Trophoblast cell (in vitro differentiated cells and primary cell): ENCODE measurements at regions not wholly inside any gene's neighbourhood (a gene's known extent, or its start where the extent isn't known, plus 50 kb on each side); places are given as distances from the start of the nearest gene placed in this dataset.

Source experiments
- DNase-seq, 2 donors: peaks; one replicate each; pipeline ENCODE4 v3.0.0-alpha.2; 2016
- H2AFZ ChIP-seq: 2 replicates; pipeline ENCODE4 v1.6.1; 2013; ENCODE audit warnings: low read length, moderate library complexity, mild to moderate bottlenecking; ENCODE audit not compliant: insufficient read depth, poor library complexity
- H2AK5ac ChIP-seq: 2 replicates; pipeline ENCODE4 v1.6.1; 2013; ENCODE audit warnings: mild to moderate bottlenecking, low read length
- H2BK120ac ChIP-seq: 2 replicates; pipeline ENCODE4 v1.6.1; 2013; ENCODE audit warnings: low read length, mild to moderate bottlenecking, moderate library complexity; ENCODE audit not compliant: insufficient read depth, poor library complexity
- H2BK12ac ChIP-seq: 2 replicates; pipeline ENCODE4 v1.6.1; 2013; ENCODE audit warnings: mild to moderate bottlenecking, low read length, moderate library complexity
- H2BK5ac ChIP-seq: 2 replicates; pipeline ENCODE4 v1.6.1; 2013; ENCODE audit warnings: low read length, low read depth, moderate library complexity, mild to moderate bottlenecking; ENCODE audit not compliant: poor library complexity
- H3K14ac ChIP-seq: 2 replicates; pipeline ENCODE4 v1.6.1; 2013; ENCODE audit warnings: mild to moderate bottlenecking, low read length
- H3K18ac ChIP-seq: 2 replicates; pipeline ENCODE4 v1.6.1; 2013; ENCODE audit warnings: mild to moderate bottlenecking, low read length
- H3K23ac ChIP-seq: 2 replicates; pipeline ENCODE4 v1.6.1; 2013; ENCODE audit warnings: low read length
- H3K27ac ChIP-seq: 2 replicates; pipeline ENCODE4 v1.5.1; 2013; ENCODE audit warnings: low read depth, mild to moderate bottlenecking, inconsistent platforms, low read length, moderate library complexity
- H3K27me3 ChIP-seq: 2 replicates; pipeline ENCODE4 v1.6.1; 2013; ENCODE audit warnings: inconsistent platforms, mild to moderate bottlenecking, low read length, moderate library complexity; ENCODE audit not compliant: insufficient read depth
- H3K36me3 ChIP-seq, 2 experiments: 1 replicate in 1 of 2; 2 replicates in 1 of 2; pipeline ENCODE4 v1.6.1; 2013; ENCODE audit warnings: low read length in 2 of 2, mild to moderate bottlenecking in 2 of 2, moderate library complexity in 1 of 2; ENCODE audit not compliant: insufficient read depth in 2 of 2, control insufficient read depth in 1 of 2
- H3K4ac ChIP-seq: 2 replicates; pipeline ENCODE4 v1.6.1; 2013; ENCODE audit warnings: low read depth, mild to moderate bottlenecking, low read length, moderate library complexity
- H3K4me1 ChIP-seq, 2 experiments: 1 replicate in 1 of 2; 2 replicates in 1 of 2; pipeline ENCODE4 v1.6.1; 2013; ENCODE audit warnings: low read length in 2 of 2, mild to moderate bottlenecking in 2 of 2, moderate library complexity in 1 of 2; ENCODE audit not compliant: insufficient read depth in 2 of 2, control insufficient read depth in 1 of 2
- H3K4me2 ChIP-seq: 2 replicates; pipeline ENCODE4 v1.6.1; 2013; ENCODE audit warnings: inconsistent platforms, mild to moderate bottlenecking, low read length, moderate library complexity
- H3K4me3 ChIP-seq: 2 replicates; pipeline ENCODE4 v1.5.1; 2013; ENCODE audit warnings: mild to moderate bottlenecking, low read depth, low read length, inconsistent platforms
- H3K79me1 ChIP-seq: one replicate; pipeline ENCODE4 v1.6.1; 2013; ENCODE audit warnings: low read length
- H3K79me2 ChIP-seq: 2 replicates; pipeline ENCODE4 v1.6.1; 2013; ENCODE audit warnings: low read length, mild to moderate bottlenecking; ENCODE audit not compliant: control insufficient read depth, insufficient read depth, poor library complexity
- H3K9ac ChIP-seq: 2 replicates; pipeline ENCODE4 v1.6.1; 2013; ENCODE audit warnings: mild to moderate bottlenecking, low read length
- H3K9me3 ChIP-seq: 2 replicates; pipeline ENCODE4 v1.6.1; 2013; ENCODE audit warnings: low read depth, mild to moderate bottlenecking, control low read depth, inconsistent platforms, low read length; ENCODE audit not compliant: insufficient read depth
- H4K12ac ChIP-seq: 2 replicates; pipeline ENCODE4 v1.6.1; 2013; ENCODE audit warnings: low read depth, mild to moderate bottlenecking, low read length, moderate library complexity
- H4K8ac ChIP-seq: 2 replicates; pipeline ENCODE4 v1.6.1; 2013; ENCODE audit warnings: low read depth, mild to moderate bottlenecking, low read length, moderate library complexity
- H4K91ac ChIP-seq: one replicate; pipeline ENCODE4 v1.6.1; 2013; ENCODE audit warnings: low read depth, mild to moderate bottlenecking, low read length, moderate library complexity
- whole genome bisulfite sequencing: extraction: QIAGEN DNeasy Blood & Tissue Kit; methylation state at CpG from one replicate; pipeline ENCODE4 v1.1.7; 2013; ENCODE audit warnings: missing lambda C conversion rate; ENCODE audit not compliant: insufficient read length, insufficient coverage; ENCODE audit errors: extremely low coverage; 5-methylcytosine and 5-hydroxymethylcytosine counted together

GRCh38 chr14:80346395-80346794 lies 135.1 kb upstream of the DIO2 start:
- H3K23ac ChIP-seq = no peak overlapping the region
- no peaks in the 10 kb centered on the region for H3K36me3 ChIP-seq
- no peak overlapping the region for H2BK120ac ChIP-seq
- WGBS = no CpG with 5 or more reads among the region's 2 CpGs
- no peak overlapping the region for H3K18ac ChIP-seq
- no peak overlapping the region for H4K91ac ChIP-seq
- no peak overlapping the region for H3K4ac ChIP-seq
- no peak overlapping the region for H2BK12ac ChIP-seq
- no peaks in the 10 kb centered on the region for H3K27me3 ChIP-seq
- no peaks in the 10 kb centered on the region for H3K9me3 ChIP-seq
- no peak overlapping the region for H3K27ac ChIP-seq
- H2AFZ ChIP-seq = no peak overlapping the region
- no peak overlapping the region for H4K12ac ChIP-seq
- no peak overlapping the region for H3K4me2 ChIP-seq
- no peak for DNase-seq
- H3K9ac ChIP-seq = no peak overlapping the region
- no peak overlapping the region for H3K4me3 ChIP-seq
- no peaks in the 10 kb centered on the region for H3K79me2 ChIP-seq
- no peak overlapping the region for H3K14ac ChIP-seq
- H2BK5ac ChIP-seq = no peak overlapping the region
- no peak overlapping the region for H4K8ac ChIP-seq
- H3K4me1 ChIP-seq = no peaks in the 10 kb centered on the region
- no peak overlapping the region for H2AK5ac ChIP-seq
- no peaks in the 10 kb centered on the region for H3K79me1 ChIP-seq

DNA sequence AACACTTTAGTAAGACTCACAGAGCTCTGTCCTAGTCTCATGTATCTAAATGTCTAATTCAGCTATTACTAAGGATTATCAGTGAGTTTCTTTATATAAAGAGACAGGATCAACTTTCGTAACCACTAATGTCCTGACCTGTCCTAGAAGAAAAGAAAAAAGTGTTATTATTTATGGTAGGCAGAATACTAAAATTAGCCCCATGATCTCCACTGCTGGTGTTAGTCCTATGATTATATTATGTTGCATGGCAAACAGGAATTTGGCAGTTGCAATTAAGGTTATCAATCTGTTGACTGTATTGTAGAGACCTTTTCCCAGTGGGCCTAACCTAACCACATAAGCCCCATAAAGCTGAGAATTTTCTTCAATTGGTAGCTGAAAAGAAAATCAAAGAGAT lies 132.9 kb upstream of the DIO2 start:
- no peak overlapping the region for H4K91ac ChIP-seq
- H3K18ac ChIP-seq = no peak overlapping the region
- H4K12ac ChIP-seq = no peak overlapping the region
- DNase-seq = no peak
- H3K4me1 ChIP-seq = no peaks in the 10 kb centered on the region
- H3K14ac ChIP-seq = no peak overlapping the region
- no peak overlapping the region for H3K23ac ChIP-seq
- no peak overlapping the region for H2BK12ac ChIP-seq
- H2BK120ac ChIP-seq = no peak overlapping the region
- H3K4ac ChIP-seq = no peak overlapping the region
- H3K9ac ChIP-seq = no peak overlapping the region
- no peak overlapping the region for H2BK5ac ChIP-seq
- H4K8ac ChIP-seq = no peak overlapping the region
- no CpG with 5 or more reads among the region's 1 CpG for WGBS
- H3K4me2 ChIP-seq = no peak overlapping the region
- H3K9me3 ChIP-seq = no peaks in the 10 kb centered on the region
- H3K27ac ChIP-seq = no peak overlapping the region
- no peak overlapping the region for H2AFZ ChIP-seq
- no peak overlapping the region for H2AK5ac ChIP-seq
- no peak overlapping the region for H3K4me3 ChIP-seq
- no peaks in the 10 kb centered on the region for H3K36me3 ChIP-seq
- H3K79me2 ChIP-seq = no peaks in the 10 kb centered on the region
- no peaks in the 10 kb centered on the region for H3K27me3 ChIP-seq
- H3K79me1 ChIP-seq = no peaks in the 10 kb centered on the region

- Histone ChIP-seq H3K4me1 (no peaks in the 10 kb centered on the region), H4K8ac (no peak overlapping the region)
- no CpG with 5 or more reads among the region's 2 CpGs for WGBS
Observed at GRCh38 chr14:80336608-80337106, 125.4 kb upstream of the DIO2 start.

DNA sequence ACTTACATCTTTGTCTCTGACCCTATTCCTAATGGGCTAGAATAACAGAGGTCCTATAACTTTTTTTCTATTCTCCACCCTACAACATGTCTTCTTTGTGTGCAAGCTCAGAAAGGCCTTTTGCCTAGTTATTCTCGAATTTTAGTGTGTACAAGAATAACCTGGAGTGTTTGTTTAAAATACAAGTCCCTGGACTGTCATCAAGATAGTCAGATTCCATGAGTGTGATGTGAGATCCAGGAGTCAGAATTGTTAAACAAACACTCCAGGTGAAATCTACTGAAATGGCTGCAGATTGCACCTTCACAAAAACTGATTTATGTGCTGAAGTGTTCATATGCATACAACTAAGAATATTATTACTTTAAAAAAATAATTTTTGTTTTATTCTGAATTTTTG lies 114.4 kb upstream of the DIO2 start:
- no peaks in the 10 kb centered on the region for H3K36me3 ChIP-seq
- no peaks in the 10 kb centered on the region for H3K79me1 ChIP-seq
- no peak overlapping the region for H3K4me2 ChIP-seq
- WGBS = no CpG with 5 or more reads among the region's 1 CpG
- no peaks in the 10 kb centered on the region for H3K27me3 ChIP-seq
- no peaks in the 10 kb centered on the region for H3K4me1 ChIP-seq
- no peak overlapping the region for H4K8ac ChIP-seq
- H4K12ac ChIP-seq = no peak overlapping the region
- no peak overlapping the region for H2AFZ ChIP-seq
- no peak overlapping the region for H2BK120ac ChIP-seq
- H3K23ac ChIP-seq = no peak overlapping the region
- H3K27ac ChIP-seq = no peak overlapping the region
- H4K91ac ChIP-seq = no peak overlapping the region
- no peaks in the 10 kb centered on the region for H3K9me3 ChIP-seq
- H3K14ac ChIP-seq = no peak overlapping the region
- H3K4ac ChIP-seq = no peak overlapping the region
- H3K79me2 ChIP-seq = no peaks in the 10 kb centered on the region
- DNase-seq = no peak
- no peak overlapping the region for H3K4me3 ChIP-seq
- no peak overlapping the region for H2AK5ac ChIP-seq
- H2BK12ac ChIP-seq = no peak overlapping the region
- H3K18ac ChIP-seq = no peak overlapping the region
- H2BK5ac ChIP-seq = no peak overlapping the region
- H3K9ac ChIP-seq = no peak overlapping the region

More at GRCh38 chr14:80336608-80337106, 125.4 kb upstream of the DIO2 start:
- Histone ChIP-seq H3K4me3 (no peak overlapping the region), H2BK120ac (no peak overlapping the region), H3K9me3 (no peaks in the 10 kb centered on the region), H3K18ac (no peak overlapping the region), H3K36me3 (no peaks in the 10 kb centered on the region), H3K27ac (no peak overlapping the region), H3K14ac (no peak overlapping the region), H2AFZ (no peak overlapping the region), H3K4ac (no peak overlapping the region), H2BK5ac (no peak overlapping the region), H3K79me1 (no peaks in the 10 kb centered on the region), H3K23ac (no peak overlapping the region), H4K12ac (no peak overlapping the region), H3K9ac (no peak overlapping the region), H3K79me2 (no peaks in the 10 kb centered on the region), H2BK12ac (no peak overlapping the region), H3K27me3 (no peaks in the 10 kb centered on the region), H2AK5ac (no peak overlapping the region), H3K4me2 (no peak overlapping the region), H4K91ac (no peak overlapping the region)
- no peak for DNase-seq
